GM21360 (cell line): ENCODE measurements at regions not wholly inside any gene's neighbourhood (a gene's known extent, or its start where the extent isn't known, plus 50 kb on each side); places are given as distances from the start of the nearest gene placed in this dataset.
A peak's percentile ranks its signal among the peaks of the same experiment; 100 is the strongest.

Experiments used
- ATAC-seq: cut with Tn5 transposase; IDR thresholded peaks from one replicate; pipeline ENCODE4 v1.9.1; 2021; ENCODE audit warnings: mild to moderate bottlenecking, moderate library complexity; ENCODE audit not compliant: unreplicated experiment

- ATAC-seq: no peak
These were observed 209.8 kb downstream of the SOD2 start for GRCh38 chr6:159483259-159483658.

GRCh38 chr6:159481897-159482296 lies 211.1 kb downstream of the SOD2 start:
- no peak for ATAC-seq

DNA sequence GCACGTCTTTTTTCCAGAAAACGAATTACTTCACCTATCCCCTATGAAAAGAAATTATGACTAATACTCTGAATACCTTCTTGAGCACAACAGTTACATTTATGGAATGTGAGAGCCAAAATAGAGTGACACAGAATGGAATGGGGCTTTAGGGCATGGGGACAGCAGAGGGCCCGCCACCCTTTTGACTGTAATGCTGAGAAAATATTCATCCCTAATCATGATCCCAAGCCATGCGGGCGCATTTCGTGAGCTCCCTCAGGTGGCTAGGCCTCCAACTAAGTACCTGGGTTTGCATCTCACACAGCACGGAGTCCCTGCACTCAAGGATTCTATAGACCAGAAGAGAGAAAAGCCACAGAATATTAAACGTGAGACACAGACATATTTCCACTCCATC lies 212.6 kb downstream of the SOD2 start:
- ATAC-seq: no peak

GRCh38 chr6:159479146-159479545 lies 213.9 kb downstream of the SOD2 start:
- ATAC-seq: no peak

DNA sequence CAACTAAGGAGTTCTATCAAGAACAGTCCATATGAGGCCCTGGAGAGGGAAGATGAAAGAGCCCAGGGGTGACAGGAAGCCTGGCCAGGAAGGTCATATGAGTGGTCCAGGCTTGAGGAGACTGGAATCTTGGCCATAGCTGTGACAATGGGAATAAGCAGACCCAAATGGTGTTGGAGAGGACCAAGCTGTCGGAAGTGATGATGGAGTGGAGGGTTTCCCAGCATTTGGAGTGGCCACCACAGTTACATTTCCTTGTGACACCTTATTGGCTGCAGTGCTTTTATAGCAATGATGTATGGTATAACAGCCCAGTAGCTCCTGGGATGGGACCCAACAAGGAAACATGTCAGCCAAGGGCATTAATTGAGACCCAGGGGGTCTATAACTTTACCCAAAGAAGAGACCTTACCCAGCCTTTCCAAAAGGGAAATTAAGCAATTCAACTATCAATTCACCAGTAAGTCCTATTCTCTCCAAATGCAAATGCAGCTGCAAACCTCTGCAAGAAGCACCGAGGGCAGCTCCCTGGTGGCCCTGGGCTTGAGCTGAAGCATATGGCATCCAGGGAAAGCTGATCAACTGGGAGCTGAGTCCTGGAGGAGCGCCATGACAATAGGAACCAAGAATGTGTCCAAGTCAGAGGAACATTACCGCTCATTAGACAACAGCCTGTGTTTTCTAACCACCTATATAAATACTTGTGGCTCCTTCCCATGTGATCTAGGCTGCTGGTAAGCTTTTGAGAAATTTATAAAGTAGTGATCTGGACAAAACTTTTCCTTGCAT lies 219.4 kb downstream of the SOD2 start:
- ATAC-seq: no peak

DNA sequence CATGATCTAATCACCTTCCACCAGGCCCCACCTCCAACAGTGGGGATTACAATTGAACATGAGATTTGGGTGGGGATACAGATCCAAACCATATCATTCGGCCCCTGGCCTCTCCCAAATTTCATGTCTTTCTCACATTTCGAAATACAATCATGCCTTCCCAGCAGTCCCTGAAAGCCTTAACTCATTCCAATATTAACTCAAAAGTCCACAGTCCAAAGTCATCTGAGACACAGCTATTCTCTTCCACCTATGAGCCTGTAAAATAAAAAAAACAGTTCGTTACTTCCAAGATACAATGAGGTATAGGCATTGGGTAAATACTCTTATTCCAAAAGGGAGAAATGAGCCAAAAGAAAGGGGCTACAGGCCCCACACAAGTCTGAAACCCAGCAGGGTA lies 222.6 kb downstream of the SOD2 start:
- ATAC-seq: no peak

- no peak for ATAC-seq
These were observed 223.6 kb downstream of the SOD2 start for GRCh38 chr6:159469443-159469842.

DNA sequence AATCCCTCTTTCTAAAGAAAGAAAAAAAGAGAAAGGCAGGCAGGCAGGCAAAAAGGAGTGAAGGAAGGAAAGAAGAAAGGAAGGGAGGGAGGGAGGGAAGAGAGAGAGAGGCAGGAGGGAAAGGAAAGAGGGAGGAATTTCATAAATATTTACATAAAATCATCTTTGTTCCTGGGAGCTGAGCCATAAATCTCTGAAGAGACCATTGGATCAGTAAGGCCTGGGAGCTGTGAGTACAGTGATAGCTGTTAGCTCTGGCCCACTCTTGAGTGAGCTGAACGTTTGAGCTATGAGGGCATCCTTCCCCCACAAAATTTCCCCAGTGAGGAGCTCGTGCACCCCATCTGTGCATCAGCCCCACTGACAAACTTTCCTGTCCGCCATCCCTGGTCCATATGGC lies 224.0 kb downstream of the SOD2 start:
- no peak for ATAC-seq

GRCh38 chr6:159467473-159468041 lies 225.5 kb downstream of the SOD2 start:
- ATAC-seq: peak; percentile 89

DNA sequence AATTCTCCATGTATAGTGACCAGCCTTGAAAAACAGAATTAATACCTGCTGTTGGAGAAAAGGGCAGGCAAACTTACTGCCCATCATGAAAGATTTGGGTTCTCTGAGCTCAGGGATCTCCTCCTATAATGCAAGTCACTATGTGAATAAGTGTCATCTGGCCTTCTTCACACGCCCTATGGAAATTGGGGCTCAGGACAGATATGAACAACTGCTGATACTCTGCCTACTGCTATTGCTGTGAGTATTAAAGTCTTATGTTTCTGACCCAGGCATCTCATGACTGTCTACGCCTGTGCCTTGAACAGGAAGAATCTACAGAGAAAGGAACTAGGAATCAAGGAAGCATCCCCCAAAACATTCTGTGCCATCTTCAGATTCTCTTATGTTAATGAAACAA lies 226.1 kb downstream of the SOD2 start:
- no peak for ATAC-seq

- ATAC-seq: no peak
These were observed 228.2 kb downstream of the SOD2 start for GRCh38 chr6:159464816-159465215.

- ATAC-seq: no peak
These were observed 229.8 kb downstream of the SOD2 start for GRCh38 chr6:159463119-159463829.

DNA sequence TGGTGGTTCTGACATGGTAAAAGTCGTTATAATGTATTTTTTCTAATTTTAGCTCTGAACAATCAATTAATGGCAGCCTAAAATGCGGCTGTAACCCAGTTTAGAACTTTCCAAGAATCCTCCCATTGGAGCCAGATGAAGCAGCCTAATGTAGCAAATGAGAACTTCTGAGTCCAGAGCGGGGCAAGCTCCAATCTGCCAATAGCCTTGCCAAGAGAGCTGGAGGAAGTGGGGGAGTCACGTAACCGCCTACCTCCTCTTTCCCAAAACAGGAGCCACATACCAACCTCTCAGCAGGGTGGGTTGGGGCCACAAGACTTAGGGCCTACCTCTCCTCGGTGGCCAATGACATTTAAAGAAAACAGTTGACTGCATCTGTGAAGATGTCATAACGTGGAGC lies 230.6 kb downstream of the SOD2 start:
- ATAC-seq: no peak

DNA sequence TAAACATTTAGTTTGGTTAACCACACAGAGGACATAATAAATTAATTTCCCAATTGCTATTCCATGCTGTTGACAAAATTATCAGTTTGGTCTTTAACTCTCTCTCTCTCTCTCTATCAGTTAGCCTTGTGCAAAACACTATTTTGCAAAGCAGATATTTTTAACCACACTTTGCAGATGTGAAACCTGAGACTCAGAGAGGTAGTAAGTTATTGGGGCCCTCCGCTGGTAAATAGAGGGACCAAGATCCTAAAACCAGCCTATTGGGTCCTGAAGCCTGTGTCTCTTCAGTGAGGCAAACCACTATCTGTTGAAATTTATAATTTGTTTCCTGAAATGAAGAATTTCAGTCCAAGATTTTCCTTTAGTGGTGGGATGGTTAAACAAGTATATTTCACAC lies 231.0 kb downstream of the SOD2 start:
- ATAC-seq: peak; percentile 95

- ATAC-seq: no peak
These were observed 231.8 kb downstream of the SOD2 start for GRCh38 chr6:159461266-159461665.

GRCh38 chr6:159460476-159460875 lies 232.6 kb downstream of the SOD2 start:
- no peak for ATAC-seq

DNA sequence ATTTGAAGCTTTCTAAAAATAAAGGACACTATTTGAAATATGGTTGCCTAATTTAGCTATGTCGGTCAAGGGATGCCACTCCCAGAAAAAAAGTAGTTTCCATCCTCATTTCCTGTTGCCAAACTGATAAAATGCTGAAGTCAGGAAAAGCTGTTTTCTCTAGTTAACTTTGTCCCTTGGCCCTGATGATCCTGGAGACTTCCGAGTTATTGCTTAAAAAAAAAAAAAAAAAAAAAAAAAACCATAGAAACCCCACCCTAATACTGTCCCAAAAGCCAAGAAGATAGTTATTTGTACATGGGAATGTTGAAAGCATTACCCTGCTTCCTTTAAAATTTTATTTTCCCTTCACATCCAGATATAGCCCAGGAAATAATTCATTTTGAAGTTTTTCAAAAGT lies 236.7 kb downstream of the SOD2 start:
- no peak for ATAC-seq

DNA sequence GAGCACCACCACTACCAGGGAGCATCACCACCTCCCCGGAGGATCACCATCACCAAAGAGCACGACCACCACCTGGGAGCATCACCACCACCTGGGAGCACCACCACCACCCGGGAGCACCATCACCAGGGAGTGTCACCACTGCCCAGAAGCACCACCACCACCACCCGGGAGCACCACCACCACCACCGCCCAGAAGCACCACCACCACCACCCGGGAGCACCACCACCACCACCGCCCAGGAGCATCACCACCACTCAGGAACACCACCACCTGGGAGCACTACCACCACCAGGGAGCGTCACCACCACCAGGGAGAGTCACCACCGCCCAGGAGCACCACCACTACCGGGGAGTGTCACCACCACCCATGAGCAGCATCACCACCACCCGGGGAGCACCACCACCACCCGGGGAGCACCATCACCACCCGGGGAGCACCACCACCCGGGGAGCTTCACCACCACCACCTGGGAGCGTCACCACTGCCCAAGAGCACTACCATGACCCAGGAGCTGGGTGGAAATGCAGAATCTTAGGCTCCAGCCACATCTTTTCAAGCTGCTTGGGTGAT lies 237.3 kb downstream of the SOD2 start:
- ATAC-seq: no peak

DNA sequence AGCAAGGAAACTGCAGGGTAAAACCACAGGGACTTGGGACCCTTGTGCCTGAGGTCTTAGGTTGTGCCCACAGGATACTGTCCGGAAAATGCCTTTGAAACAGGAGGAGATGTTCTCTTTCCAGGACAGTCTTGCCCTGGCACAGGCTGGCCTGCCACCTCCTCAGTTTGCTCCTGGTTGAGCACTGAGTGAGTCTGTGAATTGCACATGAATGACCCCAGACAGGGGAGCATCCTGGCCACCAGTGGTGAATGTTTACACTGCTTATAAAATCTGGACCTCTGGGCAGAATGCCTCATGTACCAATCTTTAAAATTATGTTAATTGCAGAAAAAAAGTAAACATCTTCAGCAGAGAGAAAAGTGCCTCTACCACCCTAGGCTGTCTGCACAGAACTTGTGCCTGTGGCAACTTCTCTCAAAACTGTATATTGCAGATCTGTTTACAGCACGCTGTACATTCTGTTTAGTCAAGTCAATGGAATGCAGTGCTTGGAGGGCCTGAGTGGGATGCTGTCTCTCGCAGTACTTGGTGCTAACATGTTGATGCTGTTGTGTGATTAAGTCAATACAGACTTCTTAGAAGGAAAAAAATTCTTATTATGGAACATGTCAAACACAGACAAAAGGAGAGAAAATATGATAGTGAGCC lies 242.1 kb downstream of the SOD2 start:
- no peak for ATAC-seq

DNA sequence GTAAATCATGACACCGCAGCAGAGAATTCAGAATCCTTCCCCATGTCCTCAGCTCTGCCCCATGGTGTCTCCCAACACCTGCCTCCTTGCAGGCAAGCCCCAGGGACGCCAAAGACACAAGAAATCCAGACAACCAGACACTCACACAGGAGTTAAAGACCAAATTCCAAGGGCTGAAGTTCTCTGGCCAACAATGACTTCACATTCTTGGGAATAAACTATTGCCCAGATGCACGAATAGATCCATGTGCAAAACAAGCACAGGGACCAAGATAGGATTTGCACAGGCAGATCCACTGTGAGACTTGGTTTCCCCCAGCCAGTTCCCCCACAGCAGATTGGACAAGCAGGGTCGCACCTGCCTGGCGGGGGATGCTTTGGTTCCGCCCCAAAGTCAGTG lies 246.7 kb downstream of the SOD2 start:
- no peak for ATAC-seq

DNA sequence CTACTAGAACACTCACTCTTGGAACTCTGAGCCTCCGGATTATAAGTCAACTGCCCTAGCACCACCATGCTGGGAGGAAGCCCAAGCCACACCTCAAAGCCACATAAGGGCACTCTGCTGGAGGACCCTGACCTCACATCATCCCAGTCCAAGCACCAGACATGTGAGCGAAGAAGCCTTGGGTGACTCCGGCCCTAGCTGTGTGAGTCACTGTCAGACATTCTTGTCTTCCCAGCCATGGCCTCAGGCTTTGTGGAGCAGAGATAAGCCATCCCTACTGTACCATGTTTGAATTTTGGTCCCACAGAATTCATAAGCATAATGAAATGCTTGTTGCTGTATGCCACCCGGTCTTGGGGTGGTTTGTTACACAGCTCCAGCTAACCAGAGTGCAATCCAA lies 247.7 kb downstream of the SOD2 start:
- no peak for ATAC-seq
